OCI-M2 (cell line): ENCODE measurements at regions not wholly inside any gene's neighbourhood (a gene's known extent, or its start where the extent isn't known, plus 50 kb on each side); places are given as distances from the start of the nearest gene placed in this dataset.
"Not testable (repeated sequence)": the region's sequence is repeated elsewhere in the genome, so short reads cannot be mapped to it uniquely, and the experiment has no call there.

Experiments
- DNase-seq: peaks from one replicate; lab custom pipeline; 2025; ENCODE audit not compliant: unreplicated experiment; lab: John Stamatoyannopoulos, UW

DNA sequence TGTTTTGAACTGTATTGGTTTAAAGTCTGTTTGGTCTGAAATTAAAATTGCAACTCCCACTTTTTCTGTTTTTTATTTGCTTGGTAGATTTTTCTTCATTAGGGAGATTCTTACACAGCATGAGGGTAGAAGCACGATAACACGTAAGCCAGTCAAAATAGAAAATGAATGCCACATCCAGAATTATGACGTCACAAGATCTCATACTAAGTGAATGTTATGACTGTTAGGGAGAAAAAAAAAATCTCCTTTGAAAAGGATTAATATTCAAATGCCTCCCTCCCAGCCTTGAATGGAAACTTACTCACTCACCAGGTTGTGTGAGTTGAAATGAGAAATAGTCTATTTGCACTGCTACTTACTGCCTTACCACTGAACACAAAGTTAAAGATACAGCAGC, 670.8 kb downstream of the TFAP2A start:
- DNase-seq, result no peak

DNA sequence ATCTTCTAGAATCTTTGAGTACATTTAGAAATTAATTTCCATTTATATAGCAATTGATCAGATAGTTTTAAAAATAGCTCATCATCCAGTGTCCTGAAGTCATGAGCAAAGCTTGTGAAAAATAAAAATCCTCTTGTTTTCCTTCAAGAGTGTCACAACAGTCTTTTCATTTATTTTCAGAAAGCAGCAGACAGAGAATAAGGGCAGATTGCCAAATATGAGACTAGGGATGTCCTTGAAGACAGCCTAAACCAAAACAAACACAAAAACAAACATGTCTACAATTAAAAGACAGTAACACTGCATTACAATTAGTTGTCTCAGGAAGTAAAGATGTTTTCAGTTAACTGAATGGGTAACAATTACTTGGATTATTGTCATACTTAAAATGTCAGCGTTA, 682.8 kb downstream of the TFAP2A start:
- no peak for DNase-seq

DNA sequence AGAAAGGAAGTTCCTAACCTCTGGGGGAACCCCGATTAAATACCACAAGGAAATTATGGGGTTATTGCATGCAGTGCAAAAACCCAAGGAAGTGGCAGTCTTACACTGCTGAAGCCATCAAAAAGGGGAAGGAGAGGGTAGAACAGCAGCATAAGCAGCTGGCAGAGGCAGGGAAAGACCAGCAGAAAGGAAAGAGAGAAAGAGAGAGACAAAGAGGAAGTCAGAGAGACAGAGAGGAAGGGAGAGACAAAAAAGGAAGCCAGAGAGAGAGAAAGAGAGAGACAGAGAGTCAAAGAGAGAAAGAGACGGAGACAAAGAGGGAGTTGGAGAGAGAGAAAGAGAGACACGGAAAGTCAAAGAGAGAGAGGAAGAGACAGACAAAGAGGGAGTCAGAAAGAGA, 689.1 kb downstream of the TFAP2A start:
- DNase-seq, result not testable (repeated sequence)

DNA sequence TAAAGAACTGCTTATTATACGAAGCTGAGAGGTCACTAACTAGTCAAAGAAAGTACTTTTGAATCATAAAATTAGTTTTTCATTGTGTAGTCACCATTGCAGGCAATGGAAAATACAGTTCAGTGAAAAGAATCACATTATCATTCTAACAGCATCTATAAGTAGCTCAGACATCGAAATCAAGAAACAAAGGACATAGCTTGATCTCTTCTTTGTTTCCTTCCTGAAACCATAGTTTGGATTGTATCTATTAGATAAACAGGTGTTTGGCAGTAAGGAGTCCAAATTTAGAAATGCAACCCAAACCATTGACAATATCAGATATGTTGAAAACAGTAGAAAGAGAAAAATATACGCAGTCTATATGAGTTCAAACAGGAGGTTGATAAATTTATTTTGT, 697.3 kb downstream of the TFAP2A start:
- DNase-seq, result no peak

DNA sequence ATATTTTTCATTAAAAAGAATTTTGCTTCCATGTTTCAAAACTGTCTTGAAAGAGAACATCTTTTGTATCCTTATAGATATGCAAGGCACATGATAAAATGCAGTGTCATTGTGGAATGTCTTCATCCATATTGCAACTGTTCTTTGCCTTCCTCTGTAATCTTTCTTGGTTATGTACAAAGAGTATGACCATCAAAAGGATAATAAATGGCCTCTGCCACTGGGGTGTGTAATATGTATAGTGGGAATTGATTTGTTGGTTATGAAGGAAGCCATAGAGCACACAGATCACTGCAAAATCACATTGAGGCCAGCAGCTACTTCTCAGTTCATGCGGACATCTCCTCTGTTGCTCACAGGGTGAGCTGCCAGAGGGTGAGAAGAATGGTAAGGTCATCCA, 703.5 kb downstream of the TFAP2A start:
- DNase-seq, result no peak

DNA sequence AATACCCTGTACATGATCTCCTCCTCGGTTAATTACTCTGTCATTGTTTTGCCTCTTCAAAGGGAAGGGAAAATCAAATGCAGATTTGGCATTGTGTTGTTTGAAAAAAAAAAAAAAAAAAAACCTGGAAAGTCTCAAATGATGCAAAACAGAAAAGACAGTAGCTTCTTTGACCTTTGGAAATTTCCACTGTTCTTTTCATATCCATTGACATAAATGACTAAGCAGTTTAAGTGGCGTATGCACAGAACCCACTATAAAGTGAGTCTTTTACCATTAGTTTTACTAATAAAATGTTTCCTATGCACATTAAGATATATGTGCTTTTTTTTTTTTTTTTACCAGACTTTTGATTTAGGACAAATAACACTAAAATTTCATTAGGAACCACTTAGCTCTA, 704.3 kb downstream of the TFAP2A start:
- DNase-seq, result no peak

DNA sequence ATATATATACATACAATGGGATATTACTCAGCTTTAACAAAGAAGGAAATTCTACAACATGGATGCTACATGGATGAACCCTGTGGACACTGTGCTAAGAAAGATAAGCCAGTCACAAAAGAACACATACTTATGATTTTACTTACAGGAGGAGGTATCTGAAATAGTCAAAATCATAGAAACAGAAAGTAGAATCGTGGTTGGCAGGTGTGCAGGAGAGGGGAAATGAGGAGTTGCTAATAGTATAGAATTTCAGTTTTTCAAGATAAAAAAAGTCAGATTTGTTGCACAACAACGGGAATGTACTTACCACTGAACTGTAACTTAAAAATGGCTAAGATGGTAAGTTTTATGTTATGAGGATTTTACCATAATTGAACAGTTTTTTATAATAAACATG, 706.3 kb downstream of the TFAP2A start:
- no peak for DNase-seq

DNA sequence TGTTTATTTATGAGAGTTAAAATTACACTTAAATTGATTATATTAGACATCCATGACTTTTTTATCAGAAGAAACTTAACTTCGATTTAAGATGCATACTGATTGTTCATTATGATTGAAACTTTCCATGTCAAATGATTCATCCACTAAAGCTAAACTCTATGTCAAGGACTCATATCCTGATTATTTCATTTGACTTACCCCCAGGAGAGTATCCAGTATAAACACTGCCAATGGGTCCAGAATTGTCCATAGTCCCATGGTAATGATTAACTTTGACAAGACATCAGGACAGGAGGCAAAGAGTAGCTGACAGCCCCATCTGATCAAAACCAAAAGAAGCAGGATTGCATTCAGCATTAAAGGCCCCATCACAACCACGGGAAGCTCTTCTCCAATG, 709.9 kb downstream of the TFAP2A start:
- DNase-seq, result no peak

DNA sequence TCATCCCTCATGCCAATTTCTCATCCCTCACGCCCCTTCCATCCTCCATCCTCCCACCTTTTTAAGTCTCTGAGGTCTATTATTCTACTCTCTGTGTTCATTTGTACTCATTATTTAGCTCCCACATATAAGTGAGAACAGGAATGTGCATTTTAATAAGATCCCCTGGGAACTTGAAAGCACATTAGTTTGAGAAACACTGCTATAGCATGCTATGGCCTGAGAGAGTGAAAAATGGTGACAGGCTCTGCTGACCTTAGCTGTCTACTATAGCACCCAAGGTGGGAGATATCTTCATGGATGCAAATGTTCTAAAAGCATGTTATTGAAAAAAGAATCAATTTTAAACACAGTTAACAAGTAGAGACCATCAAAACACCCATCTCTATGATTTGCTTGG, 712.0 kb downstream of the TFAP2A start:
- DNase-seq, result no peak

DNA sequence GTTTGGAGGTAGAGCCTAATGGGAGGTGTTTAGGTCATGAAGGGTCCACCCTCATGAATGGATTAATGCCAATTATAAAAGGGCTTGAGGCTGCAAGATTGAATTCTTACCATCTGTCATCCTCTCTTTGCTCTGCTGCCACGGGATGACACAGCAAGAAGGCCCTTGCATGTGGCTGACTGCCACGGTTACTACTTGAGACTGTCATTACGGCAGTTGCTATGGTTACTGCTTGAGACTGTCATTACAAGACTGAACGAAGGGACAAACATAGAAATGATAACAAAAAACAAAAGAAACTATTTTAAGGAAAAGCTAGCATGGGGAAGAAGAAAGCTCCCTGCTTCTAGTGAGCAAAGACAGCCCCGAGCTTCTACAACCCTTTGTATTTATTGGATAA, 715.0 kb downstream of the TFAP2A start:
- no peak for DNase-seq

DNA sequence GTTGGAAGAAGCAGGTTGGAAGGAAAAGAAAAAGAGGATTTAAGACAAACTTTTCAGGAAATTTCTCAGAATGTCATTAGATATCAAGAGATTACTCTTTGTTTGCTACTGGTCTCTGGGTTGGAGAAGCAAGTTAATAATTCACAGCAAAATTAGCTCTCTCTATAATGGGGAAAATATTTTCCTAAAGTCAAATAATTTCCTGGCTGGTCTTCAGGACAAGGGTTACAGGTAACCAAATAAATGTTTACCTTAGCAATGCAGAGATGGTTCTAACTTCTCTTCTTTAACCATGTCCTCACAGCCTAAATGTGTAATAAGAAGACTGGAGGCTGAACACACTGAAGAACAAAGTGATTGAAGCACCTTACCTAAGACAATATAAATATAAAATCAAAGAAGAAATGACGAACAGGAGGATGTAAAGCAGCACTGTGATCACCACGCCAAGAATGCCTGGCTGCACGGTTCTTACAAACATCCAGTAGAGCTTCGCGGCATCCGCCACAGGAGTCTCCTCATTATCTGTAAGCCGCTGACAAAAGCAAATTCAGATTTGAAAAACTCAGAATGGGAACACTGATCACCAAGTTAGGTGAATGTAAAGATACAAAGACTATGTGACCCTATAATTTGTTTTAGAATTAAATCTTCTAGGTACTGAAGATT, 717.5 kb downstream of the TFAP2A start:
- DNase-seq, result no peak

DNA sequence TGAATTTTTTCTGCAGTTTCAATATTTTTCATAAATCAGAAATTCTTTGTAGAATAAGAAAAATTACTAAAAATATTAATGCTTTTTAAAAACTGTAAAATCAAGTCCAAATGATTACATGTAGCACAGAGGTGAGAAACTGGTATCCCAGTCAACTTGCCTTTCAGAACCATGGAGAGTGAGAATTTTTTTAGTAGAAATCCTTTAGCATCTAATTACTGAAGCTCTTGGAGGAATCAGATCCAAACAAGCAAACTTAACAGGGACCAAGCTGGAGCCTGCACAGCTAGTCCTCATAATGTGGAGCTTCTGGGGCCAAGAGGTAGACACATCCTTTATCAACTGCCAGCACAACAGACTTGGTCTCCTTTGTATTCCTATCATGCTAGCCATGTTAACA, 724.5 kb downstream of the TFAP2A start:
- no peak for DNase-seq

DNA sequence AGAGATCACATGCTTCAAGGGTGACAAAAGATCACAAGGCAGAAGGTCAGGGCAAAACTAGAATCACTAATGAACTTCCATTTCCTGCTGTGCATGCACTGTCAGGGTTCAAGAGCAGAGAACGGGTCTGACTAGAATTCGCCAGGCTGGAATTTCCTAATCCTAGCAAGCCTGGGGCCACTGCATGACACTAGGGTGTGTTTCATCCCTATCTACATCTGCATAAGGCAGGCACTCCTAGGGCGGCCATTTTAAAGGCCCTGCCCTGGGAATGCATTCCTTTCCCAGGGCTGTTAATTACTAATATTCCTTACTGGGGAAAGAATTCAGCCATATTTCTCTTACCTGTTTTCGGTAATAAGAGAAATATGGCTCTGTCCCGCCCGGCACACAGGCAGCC, 734.1 kb downstream of the TFAP2A start:
- DNase-seq, result not testable (repeated sequence)

DNA sequence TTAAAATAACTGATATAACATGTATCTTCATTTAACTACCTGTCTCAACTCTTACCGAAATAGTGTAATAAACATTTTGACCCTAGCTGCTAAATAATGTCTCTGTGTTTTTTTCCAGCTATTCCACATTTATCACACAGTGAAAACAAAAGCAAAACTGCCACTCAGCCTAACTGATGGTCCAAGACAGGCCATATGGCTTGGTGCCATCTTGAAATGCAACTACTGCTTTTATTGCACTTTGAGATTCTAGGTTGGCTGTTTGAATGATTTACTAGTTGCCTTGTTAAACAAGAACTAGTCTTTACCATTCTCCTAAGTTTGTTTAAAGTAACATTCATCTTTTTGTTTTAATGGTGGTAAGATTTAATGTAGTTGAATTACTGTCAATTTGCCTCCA, 739.8 kb downstream of the TFAP2A start:
- DNase-seq, result no peak

DNA sequence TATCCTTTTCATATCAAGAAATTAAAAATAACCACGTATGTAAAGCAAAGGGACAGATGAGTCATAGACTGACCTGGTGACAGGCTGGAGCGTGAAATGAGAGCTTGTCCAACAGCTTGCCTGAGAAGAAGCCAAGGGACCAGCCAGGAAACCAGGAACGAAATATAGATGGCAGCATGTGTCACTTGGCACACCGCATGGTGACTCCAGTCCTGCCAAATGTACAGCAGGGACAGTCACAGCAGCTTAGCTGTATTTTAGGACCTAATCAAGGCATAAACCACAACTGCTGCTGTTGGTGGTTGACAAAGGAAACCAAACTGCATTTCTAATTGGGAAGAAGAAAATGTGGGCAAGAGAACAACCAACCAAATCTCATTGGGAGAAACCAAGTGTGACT, 755.0 kb downstream of the TFAP2A start:
- no peak for DNase-seq

DNA sequence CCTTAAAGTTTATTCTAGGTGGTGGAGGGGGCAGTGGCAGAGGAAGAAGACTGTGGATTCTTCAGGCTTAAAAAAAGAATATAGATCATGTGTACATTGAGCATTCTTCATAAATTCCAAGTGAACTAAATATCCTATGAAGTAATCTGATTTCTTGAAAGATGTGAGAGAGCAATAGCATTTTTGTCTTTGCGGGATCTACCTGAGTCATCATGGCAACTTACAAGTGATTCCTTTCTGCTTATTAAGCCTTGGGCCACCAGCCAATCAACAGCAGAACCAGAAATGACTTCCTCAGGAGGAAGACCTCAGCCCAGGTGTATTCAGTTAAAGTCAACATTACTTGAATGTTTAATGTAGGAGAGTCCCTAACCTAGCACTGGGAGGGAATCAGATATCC, 756.9 kb downstream of the TFAP2A start:
- DNase-seq, result no peak

DNA sequence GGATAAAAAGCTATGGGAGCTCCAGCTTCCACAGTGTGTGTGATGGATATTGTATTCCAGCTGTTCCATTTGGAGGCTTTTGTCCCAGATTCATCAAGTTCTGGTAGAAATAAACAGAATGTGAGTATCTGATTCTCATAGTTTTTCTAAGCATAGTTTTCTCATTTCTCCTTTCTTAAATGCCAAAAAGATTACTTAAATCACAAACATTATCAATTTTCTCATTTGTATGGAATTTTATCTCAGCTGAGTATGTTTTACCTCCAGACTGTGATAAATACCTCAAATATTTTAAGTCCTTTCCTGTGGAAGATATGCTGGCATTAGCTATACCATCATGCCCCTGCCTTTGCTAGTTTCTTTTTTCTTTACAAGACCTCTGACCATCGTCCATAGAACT, 767.3 kb downstream of the TFAP2A start:
- no peak for DNase-seq

DNA sequence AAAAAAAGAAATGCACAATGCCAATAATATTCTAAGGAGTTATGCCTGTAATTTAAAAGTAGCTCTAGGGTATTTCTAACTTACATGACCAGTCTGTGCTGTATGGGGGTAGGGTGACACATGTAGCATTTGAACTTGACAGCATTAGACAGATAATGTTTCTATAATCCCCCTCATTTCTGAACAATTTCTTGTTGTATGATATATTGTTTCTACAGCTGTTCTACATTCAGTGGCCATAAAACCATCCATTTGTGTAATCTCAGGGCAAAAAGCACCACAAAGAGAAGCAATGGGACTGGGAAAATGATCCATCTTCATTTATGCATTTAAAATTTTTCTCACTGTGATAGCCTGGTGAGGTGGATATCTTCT, 767.8 kb downstream of the TFAP2A start:
- DNase-seq, result no peak

DNA sequence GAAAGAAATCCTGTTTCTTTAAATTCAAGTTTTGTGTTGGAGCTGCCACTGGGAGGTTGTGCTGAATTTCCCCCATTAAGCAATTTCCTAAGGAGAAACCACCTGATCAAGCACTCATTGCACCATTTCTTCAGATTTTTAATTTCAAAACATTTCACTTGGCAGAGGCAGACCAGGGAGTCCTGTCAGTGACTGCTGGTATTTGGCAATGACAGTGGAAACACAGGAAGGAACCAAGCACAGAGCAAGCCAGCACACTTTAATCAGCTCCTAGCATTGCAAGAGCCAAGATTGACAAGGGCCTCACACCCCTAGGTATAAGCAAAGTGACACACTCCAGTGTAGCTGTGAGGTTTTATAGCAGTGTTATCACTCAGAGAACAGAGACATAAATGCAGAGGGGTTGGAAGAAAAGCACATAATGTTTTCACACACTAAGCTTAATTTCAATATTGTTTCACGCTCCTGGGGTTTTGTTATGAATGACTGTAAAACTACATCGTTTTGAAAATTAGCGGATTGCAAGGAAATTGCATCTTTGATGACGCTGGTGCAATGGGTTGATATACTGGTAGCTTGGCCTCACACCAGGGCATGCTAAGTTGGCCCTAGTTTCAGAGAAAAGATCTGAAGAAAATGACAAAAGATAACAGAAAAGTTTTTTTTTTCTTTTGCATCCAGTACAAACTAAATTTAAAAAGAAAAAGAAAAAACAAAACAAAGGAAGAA, 768.4 kb downstream of the TFAP2A start:
- DNase-seq, result no peak

DNA sequence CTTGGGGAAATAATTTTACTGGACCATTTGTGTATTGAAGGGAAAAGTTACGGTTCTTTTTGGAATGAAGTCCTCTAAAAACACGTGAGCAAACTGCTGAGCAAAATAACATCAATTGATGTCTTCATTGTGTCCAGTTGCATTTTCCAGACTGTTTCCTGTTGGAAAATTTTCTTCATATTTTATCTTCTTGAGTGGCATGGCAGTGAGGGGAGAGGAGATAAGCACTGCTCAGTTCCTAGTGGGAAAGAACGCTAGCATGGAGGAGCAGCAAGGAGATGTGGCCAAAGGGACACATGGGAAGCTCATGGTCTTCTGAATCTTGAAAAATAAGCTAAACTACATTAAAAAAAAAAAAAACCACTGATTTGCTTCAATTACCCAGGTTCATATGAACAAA, 776.0 kb downstream of the TFAP2A start:
- no peak for DNase-seq

DNA sequence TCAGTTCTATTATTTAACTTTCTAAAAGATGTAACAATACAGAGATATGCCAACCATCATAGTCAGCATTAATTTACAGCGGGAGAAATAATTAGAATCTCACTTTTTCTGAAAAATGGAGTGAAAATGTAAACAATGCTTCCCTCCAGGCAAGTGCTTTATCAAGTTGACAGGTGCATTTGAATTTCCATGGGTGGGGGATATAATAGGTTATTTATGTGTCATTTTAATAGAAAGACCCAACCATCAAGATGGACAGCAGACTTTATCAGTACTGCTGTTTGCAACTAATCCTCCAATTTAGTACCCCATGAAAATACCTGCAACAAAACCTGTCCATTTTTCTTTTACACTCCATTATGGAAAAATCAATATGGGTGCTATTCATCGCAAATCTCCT, 780.1 kb downstream of the TFAP2A start:
- DNase-seq, result no peak

DNA sequence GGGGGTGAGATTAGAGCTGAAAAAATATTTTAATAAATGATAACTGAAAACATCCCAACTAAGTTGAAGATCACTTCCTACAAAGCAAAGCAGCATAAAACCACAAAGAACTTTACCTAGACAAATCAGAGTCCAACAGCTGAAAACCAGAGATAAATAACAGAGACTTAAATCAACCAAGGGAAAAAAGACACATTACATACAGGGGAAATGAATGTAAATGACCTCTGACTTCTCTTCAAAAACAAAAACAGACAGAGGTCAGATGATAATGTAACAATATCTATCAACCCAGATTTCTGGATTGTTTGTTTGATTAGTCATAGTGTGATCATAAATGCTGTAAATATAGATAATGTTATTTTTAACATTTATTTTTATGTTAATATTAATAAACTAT, 782.8 kb downstream of the TFAP2A start:
- no peak for DNase-seq

DNA sequence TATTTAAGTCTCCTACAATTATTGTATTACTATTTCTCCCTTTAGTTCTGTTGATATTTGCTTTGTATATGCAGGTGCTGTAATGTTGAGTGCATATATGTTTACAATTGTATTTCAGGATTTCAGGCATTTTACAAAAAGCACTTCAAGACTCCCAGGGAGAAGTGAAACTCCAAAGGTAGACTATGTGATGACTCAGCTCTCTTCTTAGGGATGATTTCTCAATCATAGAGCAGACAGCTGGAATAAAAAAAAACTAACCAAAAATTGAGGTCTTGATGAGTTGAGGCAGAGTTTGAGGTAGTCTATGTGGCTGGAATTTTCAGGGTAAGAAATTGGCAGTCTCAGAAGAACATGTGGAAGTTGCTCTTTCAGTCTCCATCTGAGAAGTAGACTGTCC, 786.1 kb downstream of the TFAP2A start:
- DNase-seq, result no peak
